ENCODE measurements at regions not wholly inside any gene's neighbourhood (a gene's known extent, or its start where the extent isn't known, plus 50 kb on each side); places are given as distances from the start of the nearest gene placed in this dataset.
A peak's percentile ranks its signal among the peaks of the same experiment; 100 is the strongest.

GRCh38 chr3:28718074-28718849 is 369.6 kb upstream of the AZI2 start:
- Histone ChIP-seq H3K4me2 (ENCODE audit: control insufficient read depth, extremely low read depth, insufficient read depth, low read depth, low read length) (no peak overlapping the region), H3K4me3 (ENCODE audit: control insufficient read depth in 2 of 3, extremely low read depth in 1 of 3, insufficient read depth in 2 of 3, low read depth in 1 of 3, low read length in 3 of 3) (no peak overlapping the region), H2AFZ (ENCODE audit: control insufficient read depth, low read length) (no peak overlapping the region), H3K36me3 (ENCODE audit: control insufficient read depth in 2 of 2, extremely low read depth in 1 of 2, insufficient read depth in 2 of 2, low read length in 2 of 2) (no peaks in the 10 kb centered on the region), H3K9ac (ENCODE audit: control insufficient read depth, extremely low read depth, insufficient read depth, low read length) (no peak overlapping the region), H4K20me1 (ENCODE audit: control insufficient read depth, extremely low read depth, insufficient read depth, low read length) (no peaks in the 10 kb centered on the region), H3K27me3 (ENCODE audit: control insufficient read depth, extremely low read depth, insufficient read depth, low read length) (no peaks in the 10 kb centered on the region), H3K4me1 (ENCODE audit: control insufficient read depth, extremely low read depth, insufficient read depth, low read length) (no peaks in the 10 kb centered on the region), H3K9me1 (ENCODE audit: control insufficient read depth, extremely low read depth, insufficient read depth, low read length) (no peaks in the 10 kb centered on the region), H3K79me2 (ENCODE audit: control insufficient read depth, insufficient read depth, low read length) (no peaks in the 10 kb centered on the region), H3K9me3 (ENCODE audit: control insufficient read depth, low read depth, low read length) (no peaks in the 10 kb centered on the region), H3K27ac (ENCODE audit: control insufficient read depth, insufficient read depth, low read length) (no peak overlapping the region)
- dilution Hi-C loops (cut with MboI; ENCODE audit: extremely low pct_ligation_motif_present, low sequenced_read_pairs), result no loop called here
- FAIRE-seq (no peak), DNase-seq (ENCODE audit: low read depth, low spot score) (no peak)
- TF ChIP-seq CTCF (optimal IDR thresholded peaks at IDR 0.05 in 1 of 3, IDR thresholded peaks at IDR 0.05 in 1 of 3, conservative IDR thresholded peaks at IDR 0.05 in 1 of 3; ENCODE audit: extremely low read depth in 1 of 3, insufficient read depth in 2 of 3, low read length in 3 of 3), result no peak
- TF ChIP-seq EZH2 (IDR thresholded peaks at IDR 0.05; ENCODE audit: low read length), result no peak

GRCh38 chr3:28726840-28727239 is 378.2 kb upstream of the AZI2 start:
- H3K4me1 ChIP-seq (ENCODE audit: control insufficient read depth, extremely low read depth, insufficient read depth, low read length), result no peaks in the 10 kb centered on the region
- FAIRE-seq, result no peak
- H3K27me3 ChIP-seq (ENCODE audit: control insufficient read depth, extremely low read depth, insufficient read depth, low read length), result no peaks in the 10 kb centered on the region
- TF ChIP-seq EZH2 (IDR thresholded peaks at IDR 0.05; ENCODE audit: low read length) (no peak), CTCF (optimal IDR thresholded peaks at IDR 0.05 in 1 of 3, IDR thresholded peaks at IDR 0.05 in 1 of 3, conservative IDR thresholded peaks at IDR 0.05 in 1 of 3; ENCODE audit: extremely low read depth in 1 of 3, insufficient read depth in 2 of 3, low read length in 3 of 3) (peak; percentile 67 to 69 (median 69))
- no peak overlapping the region for H2AFZ ChIP-seq (ENCODE audit: control insufficient read depth, low read length)
- H4K20me1 ChIP-seq (ENCODE audit: control insufficient read depth, extremely low read depth, insufficient read depth, low read length), result no peaks in the 10 kb centered on the region
- no peaks in the 10 kb centered on the region for H3K9me3 ChIP-seq (ENCODE audit: control insufficient read depth, low read depth, low read length)
- no peaks in the 10 kb centered on the region for H3K79me2 ChIP-seq (ENCODE audit: control insufficient read depth, insufficient read depth, low read length)
- H3K36me3 ChIP-seq (ENCODE audit: control insufficient read depth in 2 of 2, extremely low read depth in 1 of 2, insufficient read depth in 2 of 2, low read length in 2 of 2), result no peaks in the 10 kb centered on the region
- H3K4me3 ChIP-seq (ENCODE audit: control insufficient read depth in 2 of 3, extremely low read depth in 1 of 3, insufficient read depth in 2 of 3, low read depth in 1 of 3, low read length in 3 of 3), result no peak overlapping the region
- no peak for DNase-seq (ENCODE audit: low read depth, low spot score)
- dilution Hi-C loops (cut with MboI; ENCODE audit: extremely low pct_ligation_motif_present, low sequenced_read_pairs), result no loop called here
- H3K4me2 ChIP-seq (ENCODE audit: control insufficient read depth, extremely low read depth, insufficient read depth, low read depth, low read length), result no peak overlapping the region
- no peak overlapping the region for H3K27ac ChIP-seq (ENCODE audit: control insufficient read depth, insufficient read depth, low read length)
- no peak overlapping the region for H3K9ac ChIP-seq (ENCODE audit: control insufficient read depth, extremely low read depth, insufficient read depth, low read length)
- H3K9me1 ChIP-seq (ENCODE audit: control insufficient read depth, extremely low read depth, insufficient read depth, low read length), result no peaks in the 10 kb centered on the region

Data from keratinocyte (primary cell).